PC-3 (cell line): ENCODE measurements at regions not wholly inside any gene's neighbourhood (a gene's known extent, or its start where the extent isn't known, plus 50 kb on each side); places are given as distances from the start of the nearest gene placed in this dataset.

Source experiments
- ATAC-seq: fragments of 200-7000 bp; cut with Tn5 transposase; 2 replicates; pipeline ENCODE4 v1.9.1; 2020; ENCODE audit warnings: mild to moderate bottlenecking, moderate library complexity
- BruUV-seq: library from RNA; stranded (reverse); fragments of 400-500 nt; replicated peaks from 2 replicates; lab custom pipeline; 2021; lab: Mats Ljungman, UMichigan
- CTCF ChIA-PET: fragments of 300-600 bp; sonication (Branson Sonifier 250); formaldehyde crosslinking; loops from one replicate; lab custom pipeline; 2022; ENCODE audit warnings: antibody characterized with exemption; lab: Charles Lee
- POLR2A ChIA-PET: fragments of 300-600 bp; sonication (Branson Sonifier 250); formaldehyde crosslinking; loops from one replicate; lab custom pipeline; 2022; ENCODE audit warnings: antibody characterized with exemption; ENCODE audit not compliant: unreplicated experiment; lab: Charles Lee
- DNase-seq: peaks from one replicate; pipeline ENCODE4 v3.0.0-alpha.2; 2015
- H2AFZ ChIP-seq: fragments of 300-600 bp; sonication (generic); 2 replicates; pipeline ENCODE4 v1.6.0; 2016; ENCODE audit warnings: antibody characterized with exemption, low read length
- H3F3A ChIP-seq: fragments of 300-600 bp; sonication (generic); one replicate; pipeline ENCODE4 v1.6.0; 2017; ENCODE audit warnings: antibody characterized with exemption, low read length, control low read depth, mild to moderate bottlenecking; ENCODE audit not compliant: unreplicated experiment
- H3K27ac ChIP-seq: fragments of 300-600 bp; sonication (generic); 2 replicates; pipeline ENCODE4 v1.5.1; 2016; ENCODE audit warnings: mild to moderate bottlenecking, low read length
- H3K27me3 ChIP-seq: fragments of 300-600 bp; sonication (generic); 2 replicates; pipeline ENCODE4 v1.6.1; 2016; ENCODE audit warnings: low read length, mixed read lengths
- H3K36me3 ChIP-seq: fragments of 300-600 bp; sonication (generic); 2 replicates; pipeline ENCODE4 v1.6.1; 2016; ENCODE audit warnings: low read depth, mixed run types, low read length, mixed read lengths
- H3K4me1 ChIP-seq: fragments of 300-600 bp; sonication (generic); 2 replicates; pipeline ENCODE4 v1.5.1; 2016; ENCODE audit warnings: low read length; ENCODE audit not compliant: insufficient read depth
- H3K4me2 ChIP-seq: fragments of 300-600 bp; sonication (generic); 2 replicates; pipeline ENCODE4 v1.6.0; 2016; ENCODE audit warnings: low read length
- H3K4me3 ChIP-seq: fragments of 300-600 bp; sonication (generic); 2 replicates; pipeline ENCODE4 v1.5.1; 2016; ENCODE audit warnings: mild to moderate bottlenecking, low read length, mixed read lengths
- H3K79me2 ChIP-seq: fragments of 300-600 bp; sonication (generic); 2 replicates; pipeline ENCODE4 v1.6.1; 2017; ENCODE audit warnings: low read length, mixed read lengths
- H3K9ac ChIP-seq: fragments of 300-600 bp; sonication (generic); 2 replicates; pipeline ENCODE4 v1.6.0; 2016; ENCODE audit warnings: mild to moderate bottlenecking, low read length
- H3K9me2 ChIP-seq: fragments of 300-600 bp; sonication (generic); replicated peaks from 2 replicates; pipeline ENCODE4 v1.6.1; 2016; ENCODE audit warnings: mixed run types, low read length, mixed read lengths
- H3K9me3 ChIP-seq: fragments of 300-600 bp; sonication (generic); 2 replicates; pipeline ENCODE4 v1.6.1; 2016; ENCODE audit warnings: low read length, mixed read lengths
- H4K20me1 ChIP-seq: fragments of 300-600 bp; sonication (generic); 2 replicates; pipeline ENCODE4 v1.6.1; 2016; ENCODE audit warnings: low read length, mixed read lengths
- EZH2 ChIP-seq: fragments of 300-600 bp; sonication (generic); IDR thresholded peaks from one replicate; pipeline ENCODE4 v1.6.1; 2017; ENCODE audit warnings: antibody characterized with exemption, mild to moderate bottlenecking, low read length; ENCODE audit not compliant: unreplicated experiment
- EZH2phosphoT487 ChIP-seq: fragments of 300-600 bp; sonication (generic); IDR thresholded peaks from 2 replicates; pipeline ENCODE4 v1.6.1; 2018; ENCODE audit warnings: mild to moderate bottlenecking, antibody characterized with exemption, low read length, borderline replicate concordance
- intact Hi-C: fragments of 100-400 bp; cut with micrococcal nuclease; formaldehyde crosslinking; loops from 2 replicates; pipeline ENCODE4 v1.9.0; 2023
- TF ChIP-seq, protein P1 (sequence below): fragments of 300-600 bp; sonication (generic); conservative IDR thresholded peaks from 2 replicates; pipeline ENCODE4 v1.5.1; 2017; ENCODE audit warnings: antibody characterized with exemption, low read depth, mild to moderate bottlenecking, low read length

DNA sequence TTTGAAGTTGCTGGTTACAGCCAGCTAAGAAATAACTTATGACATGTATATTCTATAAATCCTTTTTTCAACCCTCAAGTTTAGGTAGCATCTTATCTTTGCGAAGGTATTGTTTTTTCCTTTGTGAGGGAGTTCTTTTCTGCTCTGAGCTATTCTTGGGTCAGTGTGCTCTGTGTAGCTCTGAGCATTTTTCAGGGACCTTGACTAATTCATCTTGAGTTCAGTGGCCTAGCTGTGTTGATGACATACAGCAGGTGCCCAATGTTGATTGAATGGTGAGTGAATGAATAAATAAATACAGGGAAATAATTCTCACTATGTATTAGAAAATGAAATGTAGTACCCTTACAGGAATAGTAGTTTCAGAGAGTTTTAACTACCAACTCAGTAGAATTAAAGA, 335.3 kb downstream of the IL20RB start:
- no peaks in the 10 kb centered on the region for H3K79me2 ChIP-seq
- no peaks in the 10 kb centered on the region for H3K27me3 ChIP-seq
- no peak overlapping the region for H3K9ac ChIP-seq
- intact Hi-C loops: no loop called here
- no peaks in the 10 kb centered on the region for H3K36me3 ChIP-seq
- no peak for DNase-seq
- no peak overlapping the region for H2AFZ ChIP-seq
- H3K4me2 ChIP-seq: no peak overlapping the region
- H3K9me3 ChIP-seq: no peaks in the 10 kb centered on the region
- no peaks in the 10 kb centered on the region for H4K20me1 ChIP-seq
- no peak overlapping the region for H3K4me3 ChIP-seq
- TF ChIP-seq EZH2 (no peak), EZH2phosphoT487 (no peak)
- TF ChIP-seq, protein P1, sequence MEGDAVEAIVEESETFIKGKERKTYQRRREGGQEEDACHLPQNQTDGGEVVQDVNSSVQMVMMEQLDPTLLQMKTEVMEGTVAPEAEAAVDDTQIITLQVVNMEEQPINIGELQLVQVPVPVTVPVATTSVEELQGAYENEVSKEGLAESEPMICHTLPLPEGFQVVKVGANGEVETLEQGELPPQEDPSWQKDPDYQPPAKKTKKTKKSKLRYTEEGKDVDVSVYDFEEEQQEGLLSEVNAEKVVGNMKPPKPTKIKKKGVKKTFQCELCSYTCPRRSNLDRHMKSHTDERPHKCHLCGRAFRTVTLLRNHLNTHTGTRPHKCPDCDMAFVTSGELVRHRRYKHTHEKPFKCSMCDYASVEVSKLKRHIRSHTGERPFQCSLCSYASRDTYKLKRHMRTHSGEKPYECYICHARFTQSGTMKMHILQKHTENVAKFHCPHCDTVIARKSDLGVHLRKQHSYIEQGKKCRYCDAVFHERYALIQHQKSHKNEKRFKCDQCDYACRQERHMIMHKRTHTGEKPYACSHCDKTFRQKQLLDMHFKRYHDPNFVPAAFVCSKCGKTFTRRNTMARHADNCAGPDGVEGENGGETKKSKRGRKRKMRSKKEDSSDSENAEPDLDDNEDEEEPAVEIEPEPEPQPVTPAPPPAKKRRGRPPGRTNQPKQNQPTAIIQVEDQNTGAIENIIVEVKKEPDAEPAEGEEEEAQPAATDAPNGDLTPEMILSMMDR: no peak
- no peaks in the 10 kb centered on the region for H3K4me1 ChIP-seq
- no peaks in the 10 kb centered on the region for H3F3A ChIP-seq
- POLR2A ChIA-PET: no interaction called here
- no peak for ATAC-seq
- no peaks in the 10 kb centered on the region for H3K9me2 ChIP-seq
- CTCF ChIA-PET: no interaction called here
- BruUV-seq: no TSS peak
- H3K27ac ChIP-seq: no peak overlapping the region

DNA sequence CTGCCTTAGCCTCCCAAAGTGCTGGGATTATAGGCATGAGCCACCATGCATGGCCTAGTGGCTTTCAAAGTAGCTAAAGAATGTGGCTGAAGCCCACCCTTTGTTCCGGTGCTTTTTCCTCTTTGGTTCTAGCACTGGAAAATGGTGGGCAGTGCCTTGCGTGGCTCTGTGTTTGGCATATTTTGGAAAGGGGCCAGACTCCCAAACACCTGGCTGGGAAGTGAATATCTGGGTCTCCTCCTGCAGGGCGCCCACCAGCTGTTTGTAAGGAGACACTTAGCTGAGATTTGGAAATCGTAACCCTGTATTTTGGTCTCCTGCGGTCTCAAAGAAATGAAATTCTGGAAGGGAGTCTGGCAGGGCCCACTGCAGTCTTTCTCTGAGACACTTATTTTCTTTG, 336.4 kb downstream of the IL20RB start:
- Histone ChIP-seq H3K4me3 (no peak overlapping the region), H4K20me1 (no peaks in the 10 kb centered on the region), H3K79me2 (no peaks in the 10 kb centered on the region), H3F3A (no peaks in the 10 kb centered on the region), H3K9ac (no peak overlapping the region), H3K36me3 (no peaks in the 10 kb centered on the region), H3K4me2 (no peak overlapping the region), H3K9me2 (no peaks in the 10 kb centered on the region), H3K27ac (no peak overlapping the region), H3K4me1 (no peaks in the 10 kb centered on the region), H3K9me3 (no peaks in the 10 kb centered on the region), H3K27me3 (no peaks in the 10 kb centered on the region), H2AFZ (no peak overlapping the region)
- no TSS peak for BruUV-seq
- POLR2A ChIA-PET: no interaction called here
- CTCF ChIA-PET: no interaction called here
- intact Hi-C loops: no loop called here
- ATAC-seq (no peak), DNase-seq (no peak)
- TF ChIP-seq EZH2 (no peak), EZH2phosphoT487 (no peak)
- TF ChIP-seq, protein P1: no peak

DNA sequence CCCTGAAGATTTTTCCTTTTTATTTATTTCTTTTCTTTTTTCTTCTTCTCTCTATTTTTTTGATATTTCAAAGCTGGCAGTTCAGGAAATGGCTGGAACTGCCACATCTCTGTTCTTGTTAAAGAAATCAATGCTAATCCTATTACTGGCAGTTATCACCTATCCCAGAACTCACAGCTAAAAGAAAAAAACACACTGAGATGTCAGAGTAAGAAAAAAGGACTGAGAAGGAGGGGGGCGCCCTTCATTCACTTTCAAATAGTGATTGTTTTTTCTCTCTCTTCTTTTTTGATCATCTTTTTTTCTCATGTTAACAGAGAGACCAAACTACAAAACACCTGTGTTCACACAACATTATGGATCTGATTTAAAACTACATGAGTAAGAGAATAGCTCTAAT, 337.1 kb downstream of the IL20RB start:
- intact Hi-C loops: no loop called here
- DNase-seq (no peak), ATAC-seq (no peak)
- H4K20me1 ChIP-seq: no peaks in the 10 kb centered on the region
- H3K9me2 ChIP-seq: no peaks in the 10 kb centered on the region
- no peak overlapping the region for H3K9ac ChIP-seq
- no peaks in the 10 kb centered on the region for H3K79me2 ChIP-seq
- H3K4me1 ChIP-seq: no peaks in the 10 kb centered on the region
- ChIA-PET POLR2A (no interaction called here), CTCF (no interaction called here)
- H2AFZ ChIP-seq: no peak overlapping the region
- no peaks in the 10 kb centered on the region for H3F3A ChIP-seq
- H3K4me2 ChIP-seq: no peak overlapping the region
- no peaks in the 10 kb centered on the region for H3K36me3 ChIP-seq
- no peak overlapping the region for H3K4me3 ChIP-seq
- no TSS peak for BruUV-seq
- no peak overlapping the region for H3K27ac ChIP-seq
- no peaks in the 10 kb centered on the region for H3K27me3 ChIP-seq
- H3K9me3 ChIP-seq: no peaks in the 10 kb centered on the region
- TF ChIP-seq EZH2 (no peak), EZH2phosphoT487 (no peak)
- TF ChIP-seq, protein P1: no peak
